SIG-M5 treated with dmso at 0.1 percent for 504 hours (cell line): ENCODE measurements at regions not wholly inside any gene's neighbourhood (a gene's known extent, or its start where the extent isn't known, plus 50 kb on each side); places are given as distances from the start of the nearest gene placed in this dataset.

Source experiments
- DNase-seq: peaks from one replicate; lab custom pipeline; 2025; ENCODE audit not compliant: unreplicated experiment; lab: John Stamatoyannopoulos, UW

GRCh38 chr11:27860811-27861210 lies 160.6 kb upstream of the BDNF start:
- DNase-seq, result no peak

- no peak for DNase-seq
Measured at GRCh38 chr11:27858866-27859265, 158.6 kb upstream of the BDNF start.

GRCh38 chr11:27857588-27857987 lies 157.3 kb upstream of the BDNF start:
- DNase-seq, result no peak

GRCh38 chr11:27857014-27857413 lies 156.8 kb upstream of the BDNF start:
- DNase-seq, result no peak

- no peak for DNase-seq
Measured at GRCh38 chr11:27848423-27848822, 148.2 kb upstream of the BDNF start.

GRCh38 chr11:27847496-27847895 lies 147.2 kb upstream of the BDNF start:
- no peak for DNase-seq

- DNase-seq, result no peak
Measured at GRCh38 chr11:27842290-27842689, 142.0 kb upstream of the BDNF start.

- DNase-seq, result no peak
Measured at GRCh38 chr11:27841023-27841422, 140.8 kb upstream of the BDNF start.

GRCh38 chr11:27839226-27839913 lies 139.1 kb upstream of the BDNF start:
- DNase-seq, result no peak

- DNase-seq, result no peak
Measured at GRCh38 chr11:27838674-27839073, 138.4 kb upstream of the BDNF start.

GRCh38 chr11:27837895-27838563 lies 137.8 kb upstream of the BDNF start:
- DNase-seq, result no peak

- DNase-seq, result no peak
Measured at GRCh38 chr11:27830206-27830605, 130.0 kb upstream of the BDNF start.

GRCh38 chr11:27820249-27820648 lies 120.0 kb upstream of the BDNF start:
- no peak for DNase-seq

- DNase-seq, result no peak
Measured at GRCh38 chr11:27816197-27816596, 115.9 kb upstream of the BDNF start.

- DNase-seq, result no peak
Measured at GRCh38 chr11:27812341-27812740, 112.1 kb upstream of the BDNF start.

- no peak for DNase-seq
Measured at GRCh38 chr11:27807596-27807995, 107.3 kb upstream of the BDNF start.

- no peak for DNase-seq
Measured at GRCh38 chr11:27806122-27806521, 105.9 kb upstream of the BDNF start.

- no peak for DNase-seq
Measured at GRCh38 chr11:27795955-27796861, 96.0 kb upstream of the BDNF start.

GRCh38 chr11:27786864-27787263 lies 86.6 kb upstream of the BDNF start:
- no peak for DNase-seq

GRCh38 chr11:27786331-27786730 lies 86.1 kb upstream of the BDNF start:
- DNase-seq, result no peak

GRCh38 chr11:27783701-27784355 lies 83.6 kb upstream of the BDNF start:
- no peak for DNase-seq
